Tibial nerve (tissue), 4 donors: ENCODE measurements at regions not wholly inside any gene's neighbourhood (a gene's known extent, or its start where the extent isn't known, plus 50 kb on each side); places are given as distances from the start of the nearest gene placed in this dataset.

ENCODE experiments used
- EP300 ChIP-seq, 2 donors: sonication (generic); formaldehyde crosslinking; IDR thresholded peaks; one replicate each; pipeline ENCODE4 v1.6.1; 2017; ENCODE audit warnings: antibody characterized with exemption in 2 of 2, mild to moderate bottlenecking in 1 of 2
- TF ChIP-seq, protein P1 (sequence below), 5 experiments: fragments of 200-600 bp in 3 of 5; fragments of 450-650 bp in 2 of 5; sonication (generic) in 3 of 5; IDR thresholded peaks; one replicate each; pipeline ENCODE4 v1.5.1; 2016 to 2019; ENCODE audit warnings: antibody characterized with exemption in 5 of 5, mild to moderate bottlenecking in 3 of 5, moderate library complexity in 2 of 5

DNA sequence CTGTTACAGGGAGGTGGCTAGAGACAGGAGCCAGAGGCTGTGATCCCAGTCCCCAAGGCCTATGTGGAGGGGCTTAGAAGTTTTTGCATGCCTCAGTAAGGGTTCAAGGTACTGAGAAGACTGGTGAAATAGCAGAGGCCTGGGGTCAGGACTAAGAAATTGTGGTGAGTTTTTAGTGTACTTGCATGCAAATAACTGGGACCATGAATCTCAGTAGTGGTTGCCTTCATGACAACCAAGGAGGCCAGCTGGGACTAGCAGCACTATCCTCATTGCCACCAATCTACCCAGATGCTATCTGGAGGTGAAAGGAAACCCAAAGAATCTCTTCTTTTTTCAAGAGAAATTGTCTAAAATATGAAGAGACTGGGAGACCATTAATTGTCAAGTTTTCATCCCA lies 395.1 kb downstream of the CETN3 start:
- TF ChIP-seq, protein P1, sequence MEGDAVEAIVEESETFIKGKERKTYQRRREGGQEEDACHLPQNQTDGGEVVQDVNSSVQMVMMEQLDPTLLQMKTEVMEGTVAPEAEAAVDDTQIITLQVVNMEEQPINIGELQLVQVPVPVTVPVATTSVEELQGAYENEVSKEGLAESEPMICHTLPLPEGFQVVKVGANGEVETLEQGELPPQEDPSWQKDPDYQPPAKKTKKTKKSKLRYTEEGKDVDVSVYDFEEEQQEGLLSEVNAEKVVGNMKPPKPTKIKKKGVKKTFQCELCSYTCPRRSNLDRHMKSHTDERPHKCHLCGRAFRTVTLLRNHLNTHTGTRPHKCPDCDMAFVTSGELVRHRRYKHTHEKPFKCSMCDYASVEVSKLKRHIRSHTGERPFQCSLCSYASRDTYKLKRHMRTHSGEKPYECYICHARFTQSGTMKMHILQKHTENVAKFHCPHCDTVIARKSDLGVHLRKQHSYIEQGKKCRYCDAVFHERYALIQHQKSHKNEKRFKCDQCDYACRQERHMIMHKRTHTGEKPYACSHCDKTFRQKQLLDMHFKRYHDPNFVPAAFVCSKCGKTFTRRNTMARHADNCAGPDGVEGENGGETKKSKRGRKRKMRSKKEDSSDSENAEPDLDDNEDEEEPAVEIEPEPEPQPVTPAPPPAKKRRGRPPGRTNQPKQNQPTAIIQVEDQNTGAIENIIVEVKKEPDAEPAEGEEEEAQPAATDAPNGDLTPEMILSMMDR (IDR thresholded peaks at IDR 0.05): no peak
- TF ChIP-seq EP300 (IDR thresholded peaks at IDR 0.05): no peak
